IMR-90 (cell line): ENCODE measurements at regions not wholly inside any gene's neighbourhood (a gene's known extent, or its start where the extent isn't known, plus 50 kb on each side); places are given as distances from the start of the nearest gene placed in this dataset.

ENCODE experiments used
- BHLHE40 ChIP-seq: fragments of 150-350 bp; IDR thresholded peaks from 2 replicates; pipeline ENCODE4 v1.6.1; 2016; ENCODE audit warnings: mild to moderate bottlenecking, low read depth, low read length
- CEBPB ChIP-seq: IDR thresholded peaks from 2 replicates; pipeline ENCODE4 v1.6.1; 2012; ENCODE audit warnings: low read depth, low read length, improper control_type of control experiment
- CTCF ChIP-seq: conservative IDR thresholded peaks from 2 replicates; pipeline ENCODE4 v1.5.1; 2012; ENCODE audit warnings: mild to moderate bottlenecking, low read depth, low read length, improper control_type of control experiment
- FOS ChIP-seq: fragments of 150-350 bp; IDR thresholded peaks from 2 replicates; pipeline ENCODE4 v1.6.1; 2016; ENCODE audit warnings: low read depth, low read length
- MAFK ChIP-seq: IDR thresholded peaks from 2 replicates; pipeline ENCODE4 v1.6.1; 2012; ENCODE audit warnings: low read depth, low read length, improper control_type of control experiment
- MAZ ChIP-seq: IDR thresholded peaks from 2 replicates; pipeline ENCODE4 v1.6.1; 2012; ENCODE audit warnings: low read depth, mild to moderate bottlenecking, low read length, improper control_type of control experiment, moderate library complexity, borderline replicate concordance
- MXI1 ChIP-seq: IDR thresholded peaks from 2 replicates; pipeline ENCODE4 v1.6.1; 2012; ENCODE audit warnings: low read depth, mild to moderate bottlenecking, low read length, moderate library complexity, borderline replicate concordance
- POLR2A ChIP-seq: IDR thresholded peaks from 2 replicates; pipeline ENCODE4 v1.6.1; 2012; ENCODE audit warnings: mild to moderate bottlenecking, low read depth, low read length
- RAD21 ChIP-seq: IDR thresholded peaks from 2 replicates; pipeline ENCODE4 v1.6.1; 2012; ENCODE audit warnings: low read length, improper control_type of control experiment
- SMC3 ChIP-seq: fragments of 150-350 bp; IDR thresholded peaks from 2 replicates; pipeline ENCODE4 v1.6.1; 2016; ENCODE audit warnings: low read depth, mild to moderate bottlenecking, antibody characterized with exemption, low read length, moderate library complexity
- USF2 ChIP-seq: fragments of 150-350 bp; IDR thresholded peaks from 2 replicates; pipeline ENCODE4 v1.6.1; 2017; ENCODE audit warnings: mild to moderate bottlenecking, antibody characterized with exemption, low read length, low read depth

GRCh38 chr14:50035214-50035613 is 81.2 kb downstream of the VCPKMT start:
- TF ChIP-seq MXI1, result no peak
- no peak for TF ChIP-seq POLR2A
- no peak for TF ChIP-seq CTCF
- no peak for TF ChIP-seq MAFK
- TF ChIP-seq BHLHE40, result no peak
- TF ChIP-seq USF2, result no peak
- TF ChIP-seq RAD21, result no peak
- no peak for TF ChIP-seq MAZ
- no peak for TF ChIP-seq SMC3
- TF ChIP-seq CEBPB, result no peak
- no peak for TF ChIP-seq FOS
